OCI-LY3 (cell line): ENCODE measurements at regions not wholly inside any gene's neighbourhood (a gene's known extent, or its start where the extent isn't known, plus 50 kb on each side); places are given as distances from the start of the nearest gene placed in this dataset.

ENCODE experiments used
- EZH2phosphoT487 ChIP-seq: fragments of 200-600 bp; shearing (Covaris generic); IDR thresholded peaks from 2 replicates; pipeline ENCODE4 v1.6.1; 2018; ENCODE audit warnings: antibody characterized with exemption, mixed run types, low read depth
- TF ChIP-seq, protein P1 (sequence below): fragments of 200-600, 300-600 bp; sonication (generic); IDR thresholded peaks from 2 replicates; pipeline ENCODE4 v1.5.1; 2014; ENCODE audit warnings: antibody characterized with exemption, low read length, low read depth

DNA sequence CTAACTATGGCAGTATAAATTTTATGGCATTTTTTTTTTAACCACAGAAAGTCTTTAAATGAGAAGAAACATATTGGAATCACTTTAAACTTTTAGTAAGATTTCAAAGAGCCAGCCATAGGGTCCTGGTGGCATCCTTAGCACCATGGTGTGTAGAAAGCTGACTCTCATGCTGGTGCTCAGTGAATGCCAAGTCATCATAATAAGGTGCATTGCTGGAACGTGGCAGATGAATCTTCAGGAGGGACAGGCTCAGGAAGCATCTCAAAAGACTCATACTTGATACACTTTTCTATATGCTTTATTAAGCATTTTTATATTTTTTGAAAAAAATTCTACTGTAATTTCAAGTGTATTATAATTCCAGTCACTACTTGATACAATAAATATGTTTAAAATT lies 274.2 kb downstream of the ZIC4 start:
- TF ChIP-seq, protein P1, sequence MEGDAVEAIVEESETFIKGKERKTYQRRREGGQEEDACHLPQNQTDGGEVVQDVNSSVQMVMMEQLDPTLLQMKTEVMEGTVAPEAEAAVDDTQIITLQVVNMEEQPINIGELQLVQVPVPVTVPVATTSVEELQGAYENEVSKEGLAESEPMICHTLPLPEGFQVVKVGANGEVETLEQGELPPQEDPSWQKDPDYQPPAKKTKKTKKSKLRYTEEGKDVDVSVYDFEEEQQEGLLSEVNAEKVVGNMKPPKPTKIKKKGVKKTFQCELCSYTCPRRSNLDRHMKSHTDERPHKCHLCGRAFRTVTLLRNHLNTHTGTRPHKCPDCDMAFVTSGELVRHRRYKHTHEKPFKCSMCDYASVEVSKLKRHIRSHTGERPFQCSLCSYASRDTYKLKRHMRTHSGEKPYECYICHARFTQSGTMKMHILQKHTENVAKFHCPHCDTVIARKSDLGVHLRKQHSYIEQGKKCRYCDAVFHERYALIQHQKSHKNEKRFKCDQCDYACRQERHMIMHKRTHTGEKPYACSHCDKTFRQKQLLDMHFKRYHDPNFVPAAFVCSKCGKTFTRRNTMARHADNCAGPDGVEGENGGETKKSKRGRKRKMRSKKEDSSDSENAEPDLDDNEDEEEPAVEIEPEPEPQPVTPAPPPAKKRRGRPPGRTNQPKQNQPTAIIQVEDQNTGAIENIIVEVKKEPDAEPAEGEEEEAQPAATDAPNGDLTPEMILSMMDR, result no peak
- TF ChIP-seq EZH2phosphoT487, result no peak
